ENCODE measurements at regions not wholly inside any gene's neighbourhood (a gene's known extent, or its start where the extent isn't known, plus 50 kb on each side); places are given as distances from the start of the nearest gene placed in this dataset.

DNA sequence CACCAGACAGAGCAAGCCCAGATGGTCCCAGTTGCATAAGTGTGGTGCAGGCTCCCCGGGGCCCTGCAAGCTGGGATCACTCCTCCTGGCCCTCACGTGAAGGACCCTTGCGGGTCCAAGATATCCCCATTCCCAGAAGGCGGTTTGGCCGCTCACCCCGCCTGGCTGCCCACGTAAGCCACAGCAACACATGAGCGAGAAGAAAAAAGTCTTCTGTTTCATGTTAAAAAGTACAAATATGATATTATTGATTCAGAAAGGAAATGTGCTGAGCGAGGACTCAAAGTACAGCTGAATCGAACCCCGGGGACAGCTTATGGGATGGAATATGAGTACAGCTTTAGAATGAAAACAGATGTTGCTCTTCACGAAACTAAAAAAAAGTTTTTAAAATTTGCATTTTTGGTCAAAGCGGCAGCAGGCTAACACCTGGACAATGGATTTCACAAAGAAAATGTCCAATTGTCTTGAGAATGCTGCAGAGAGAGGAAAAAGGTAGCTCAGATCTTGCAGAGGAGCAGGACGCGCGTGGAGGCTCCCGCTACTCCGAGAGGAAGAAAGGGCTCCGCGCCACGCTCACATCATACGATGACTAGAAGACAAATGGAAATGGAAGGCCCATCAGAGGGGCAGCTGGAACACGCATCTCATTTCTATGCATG is 427.6 kb downstream of the IRX1 start:
- DNase-seq, result no peak

DNA sequence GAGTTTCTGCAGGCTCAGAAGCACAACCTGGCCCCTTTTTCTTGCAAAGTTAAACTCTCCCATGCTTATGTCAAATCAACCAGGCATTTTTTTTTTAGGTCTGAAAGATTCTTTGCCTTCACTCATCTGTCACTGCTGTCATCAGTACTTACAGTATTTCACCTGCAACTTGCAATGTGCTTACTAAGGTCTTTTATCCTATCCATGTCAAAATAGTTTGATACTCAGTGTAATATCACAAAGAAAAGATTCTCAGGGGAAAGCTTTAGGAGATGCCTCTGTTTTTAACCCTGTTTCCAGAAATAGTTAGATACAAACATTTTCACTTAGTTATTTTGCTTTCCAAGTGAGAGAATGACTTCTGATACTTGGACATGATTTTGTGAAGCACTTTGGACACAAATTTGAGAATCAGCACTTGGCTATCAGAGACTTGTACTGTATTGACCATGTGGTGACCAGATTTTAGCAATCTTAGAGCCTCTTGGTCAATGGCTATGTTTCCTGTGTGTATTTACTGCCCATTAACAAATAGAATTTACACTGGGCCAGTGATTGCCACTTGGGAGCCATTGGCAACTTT is 428.2 kb downstream of the IRX1 start:
- DNase-seq, result no peak

DNA sequence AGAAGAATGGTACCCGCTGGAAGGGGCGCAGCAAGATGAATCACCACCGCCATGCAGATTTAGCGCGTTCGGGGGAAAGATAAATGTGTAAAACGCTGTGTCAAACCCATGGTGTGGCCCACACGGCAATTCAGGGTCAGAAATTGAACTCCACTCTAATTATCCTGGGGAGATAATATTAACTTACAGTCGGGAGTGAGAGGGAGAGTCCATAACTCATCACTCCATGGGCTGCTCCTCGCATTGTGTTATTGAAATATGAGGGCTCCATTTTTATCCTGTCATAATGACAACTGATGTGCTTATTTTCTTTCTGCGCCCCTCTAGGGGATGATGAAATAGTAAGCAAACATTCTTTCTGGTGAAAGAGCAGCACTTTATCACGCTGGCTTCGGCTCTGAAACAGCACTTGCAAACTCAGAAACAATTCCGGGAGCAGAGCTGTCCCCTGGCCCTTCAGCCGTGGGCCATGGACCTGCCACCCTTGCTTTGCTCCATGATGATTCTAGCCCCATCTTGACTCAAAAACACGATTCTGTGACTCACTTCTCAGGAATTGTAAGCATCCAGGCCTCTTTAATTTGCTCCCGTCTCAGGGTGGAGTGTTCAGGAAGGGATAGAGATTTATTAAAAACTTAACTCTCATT is 431.6 kb downstream of the IRX1 start:
- peak; percentile 27 for DNase-seq

DNA sequence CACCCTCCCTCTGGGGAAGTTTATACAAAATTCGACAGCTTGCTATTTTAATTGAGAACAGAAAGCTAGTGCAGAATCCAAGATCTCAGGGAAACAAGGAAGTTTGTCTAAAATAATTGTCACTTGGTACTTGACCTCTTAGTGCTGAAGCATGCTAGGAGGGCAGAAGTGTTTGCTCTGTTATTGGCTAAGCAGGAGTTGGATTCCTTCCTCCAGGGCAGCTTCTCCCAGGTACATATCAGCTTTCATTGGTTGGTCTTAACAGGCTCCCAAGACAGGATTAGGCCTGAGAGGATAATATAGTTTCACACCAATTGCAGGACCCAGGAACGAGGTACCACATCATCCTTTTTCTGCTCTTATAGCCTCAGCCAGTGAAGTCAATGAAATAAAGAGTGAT is 432.8 kb downstream of the IRX1 start:
- DNase-seq, result no peak

DNA sequence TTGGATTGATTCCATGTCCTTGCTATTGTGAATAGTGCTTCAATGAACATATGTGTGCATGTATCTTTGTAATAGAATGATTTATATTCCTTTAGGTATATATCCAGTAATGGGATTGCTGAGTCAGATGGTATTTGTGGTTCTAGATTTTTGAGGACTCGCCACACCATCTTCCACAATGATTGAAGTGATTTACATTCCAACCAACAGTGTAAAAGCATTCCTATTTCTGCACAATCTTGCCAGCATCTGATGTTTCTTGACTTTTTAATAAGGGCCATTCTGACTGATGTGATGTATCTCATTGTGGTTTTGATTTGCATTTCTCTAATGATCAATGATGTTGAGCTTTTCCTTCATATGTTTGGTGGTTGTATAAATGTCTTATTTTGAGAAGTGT is 437.9 kb downstream of the IRX1 start:
- DNase-seq, result peak; percentile 33

DNA sequence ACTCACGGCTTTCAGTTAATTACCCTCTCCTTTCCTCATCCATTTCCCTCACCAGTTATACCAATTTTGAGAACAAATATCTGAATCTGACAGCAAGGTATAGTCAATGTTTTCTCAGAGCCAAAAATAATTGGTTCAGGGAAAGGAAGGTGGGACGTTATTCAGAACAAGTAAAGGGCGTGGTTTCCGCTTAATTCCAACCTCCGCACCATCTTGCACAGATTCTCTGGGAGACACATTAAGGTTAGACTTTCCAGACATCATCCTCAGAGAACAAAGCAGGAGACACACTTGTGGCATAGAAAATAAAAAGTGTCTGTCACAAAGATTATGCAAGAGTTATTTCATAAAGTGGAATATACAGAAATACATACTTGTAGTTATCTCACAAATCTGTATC is 441.2 kb downstream of the IRX1 start:
- DNase-seq, result no peak

DNA sequence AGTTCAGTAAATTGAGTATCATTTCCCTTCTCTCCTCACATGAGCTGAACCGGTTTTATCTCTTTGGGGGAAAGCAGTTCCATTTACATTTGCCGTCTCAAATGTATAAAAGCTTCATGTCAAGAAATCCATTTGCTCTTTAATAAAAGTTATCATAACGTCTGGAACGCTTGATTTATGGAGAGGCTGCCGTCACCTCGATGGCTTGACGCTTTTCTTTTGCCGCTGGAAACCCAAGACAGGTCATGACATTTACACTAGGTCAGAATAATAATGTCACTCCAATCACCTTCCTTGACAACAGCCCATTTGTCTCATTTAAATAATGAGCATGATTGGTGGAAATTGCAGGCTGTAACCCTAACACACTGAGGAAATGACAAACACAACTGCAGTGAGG is 443.4 kb downstream of the IRX1 start:
- DNase-seq, result no peak

DNA sequence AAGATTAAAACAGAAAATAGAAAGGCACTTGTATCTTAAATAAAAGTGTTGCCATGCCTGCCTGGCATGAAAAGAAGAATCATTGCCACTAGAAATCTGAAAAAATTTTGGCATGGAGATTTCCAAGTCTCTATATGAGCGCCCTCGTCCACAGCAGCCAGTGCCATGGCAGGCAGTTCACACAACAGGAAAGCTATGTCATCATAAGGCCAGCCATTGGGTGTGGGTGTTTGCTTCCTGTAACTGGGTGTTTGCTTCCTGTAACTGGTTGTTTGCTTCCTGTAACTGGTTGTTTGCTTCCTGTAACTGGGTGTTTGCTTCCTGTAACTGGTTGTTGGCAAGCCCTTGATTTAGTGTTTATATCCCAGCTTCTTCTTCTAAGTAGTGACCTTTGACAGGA is 446.7 kb downstream of the IRX1 start:
- DNase-seq, result no peak

DNA sequence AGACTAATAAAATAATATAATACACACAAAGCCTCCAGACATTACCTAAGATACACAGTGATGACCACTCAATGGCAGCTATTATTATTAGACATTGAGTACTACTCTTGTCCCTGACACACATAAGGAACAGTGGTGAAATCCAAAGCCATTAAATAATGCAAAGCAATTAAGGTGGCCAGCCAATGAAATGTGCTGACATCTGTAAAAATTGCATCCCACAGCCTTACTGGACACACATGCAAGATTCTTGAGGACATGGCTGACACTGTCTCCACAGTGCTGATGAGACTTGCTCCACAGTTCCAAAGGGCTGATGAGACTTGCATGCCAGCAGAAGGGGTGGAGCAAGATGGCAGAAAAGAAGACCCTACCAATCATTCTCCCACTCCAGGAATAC is 447.5 kb downstream of the IRX1 start:
- DNase-seq, result no peak

DNA sequence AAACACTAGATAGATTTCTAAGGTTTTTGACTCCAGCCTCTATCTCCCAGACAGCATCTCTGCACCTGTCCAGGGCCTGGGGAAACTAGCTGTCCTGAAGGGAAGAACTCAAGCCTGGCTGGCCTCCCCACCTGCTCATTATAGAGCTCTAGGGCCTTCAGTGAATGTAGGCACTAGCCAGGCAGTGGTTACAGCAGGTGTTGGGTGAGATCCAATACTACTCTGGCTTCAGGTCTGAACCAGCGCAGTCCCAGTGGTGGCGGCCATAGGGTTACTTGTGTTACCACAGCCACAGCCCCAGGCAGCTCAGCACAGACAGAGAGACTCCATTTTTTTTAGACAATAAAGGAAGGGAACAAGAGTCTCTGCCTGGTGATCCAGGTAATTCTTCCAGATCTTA is 449.2 kb downstream of the IRX1 start:
- DNase-seq, result no peak

DNA sequence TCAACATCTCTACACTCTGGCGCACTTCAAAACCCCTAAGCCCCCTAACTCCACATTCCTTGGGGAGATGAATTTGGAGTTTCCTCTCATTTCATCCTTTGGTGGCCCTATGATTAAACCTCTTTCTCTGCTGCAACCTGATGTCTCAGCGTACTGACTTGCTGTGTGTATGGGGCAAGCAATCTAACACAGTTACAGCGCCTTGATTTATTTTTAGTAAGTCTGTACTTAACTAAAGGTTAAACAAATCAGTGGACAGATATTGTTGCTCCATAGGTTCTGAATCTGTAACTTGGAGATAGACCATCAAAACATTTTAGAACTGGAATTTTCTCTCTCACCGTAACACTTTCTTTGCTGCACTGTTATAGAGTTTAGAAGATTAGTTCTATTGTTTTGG is 452.8 kb downstream of the IRX1 start:
- DNase-seq, result no peak

DNA sequence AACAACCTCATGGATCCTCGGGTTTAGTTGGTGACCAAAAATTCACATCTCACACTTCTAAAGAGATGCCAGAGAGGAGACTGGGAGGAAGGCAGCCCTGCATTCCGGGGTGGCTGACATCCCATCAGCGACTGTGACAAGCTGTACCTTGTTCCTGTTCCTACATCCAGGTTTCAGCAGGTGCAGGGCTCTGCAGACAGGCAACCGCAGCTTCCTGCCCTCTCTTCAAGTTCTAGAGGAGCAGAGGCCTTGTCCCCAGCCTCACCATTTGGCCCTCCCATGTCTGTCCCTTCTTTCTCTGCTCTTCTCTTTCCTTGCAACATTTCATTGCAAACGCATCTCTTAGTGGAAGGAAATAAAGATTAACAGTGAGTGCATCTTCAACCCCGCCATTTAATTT is 454.6 kb downstream of the IRX1 start:
- no peak for DNase-seq

DNA sequence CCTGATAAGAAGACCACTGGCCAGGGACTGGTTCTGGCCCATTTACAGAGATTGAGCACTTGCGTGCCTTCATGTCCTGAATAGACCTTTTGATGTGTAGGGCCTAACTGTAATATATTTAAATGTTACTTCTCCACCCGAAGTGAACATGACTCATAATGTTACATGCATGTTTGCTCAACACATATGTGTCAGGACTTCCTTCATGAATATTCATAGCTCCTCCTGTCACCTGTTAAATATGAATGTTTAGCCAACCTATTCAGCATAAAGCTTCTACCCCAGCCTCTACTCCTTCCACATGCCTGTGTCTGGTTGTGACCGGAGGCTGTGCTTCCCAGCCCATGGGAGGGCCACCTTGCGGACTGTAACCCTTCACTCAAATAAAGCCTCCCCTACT is 457.5 kb downstream of the IRX1 start:
- DNase-seq, result no peak

DNA sequence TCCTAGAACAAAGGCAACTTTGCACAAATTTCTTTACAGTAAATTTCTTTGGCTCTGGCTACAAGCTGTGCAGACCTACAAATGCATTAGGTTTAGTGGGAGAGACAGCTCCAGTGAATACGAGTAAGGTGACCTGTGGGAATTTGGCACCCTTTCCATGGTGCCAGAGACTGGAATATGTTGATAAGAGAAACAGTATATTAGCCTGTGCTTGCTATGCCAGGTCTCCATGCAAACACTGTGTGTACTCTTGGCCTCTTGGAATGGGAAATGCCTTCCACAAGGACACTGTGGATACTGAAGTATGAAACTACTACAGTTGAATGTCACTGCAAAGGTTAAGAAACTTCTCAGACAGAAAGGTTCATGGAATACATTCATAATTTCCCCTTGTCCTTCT is 458.5 kb downstream of the IRX1 start:
- DNase-seq, result no peak

DNA sequence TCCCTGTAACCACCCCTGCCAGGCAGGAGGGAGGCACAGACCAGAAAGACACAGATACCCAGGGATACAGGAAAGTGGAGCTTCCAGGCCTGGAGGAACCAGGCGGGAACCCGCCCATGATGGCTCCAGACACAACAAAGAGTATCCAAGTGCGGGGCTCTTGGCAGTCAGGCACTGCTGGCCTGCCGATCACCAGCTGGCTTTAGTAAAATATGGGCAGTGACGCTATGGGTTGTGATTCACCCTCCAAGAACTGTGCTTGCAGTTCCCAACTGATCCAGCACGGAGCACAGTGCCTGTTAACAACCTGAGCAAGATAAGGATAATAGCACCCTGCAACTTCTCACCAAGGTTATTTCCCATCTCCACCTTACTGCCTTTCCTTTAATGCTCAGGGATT is 463.3 kb downstream of the IRX1 start:
- peak; percentile 25 for DNase-seq

DNA sequence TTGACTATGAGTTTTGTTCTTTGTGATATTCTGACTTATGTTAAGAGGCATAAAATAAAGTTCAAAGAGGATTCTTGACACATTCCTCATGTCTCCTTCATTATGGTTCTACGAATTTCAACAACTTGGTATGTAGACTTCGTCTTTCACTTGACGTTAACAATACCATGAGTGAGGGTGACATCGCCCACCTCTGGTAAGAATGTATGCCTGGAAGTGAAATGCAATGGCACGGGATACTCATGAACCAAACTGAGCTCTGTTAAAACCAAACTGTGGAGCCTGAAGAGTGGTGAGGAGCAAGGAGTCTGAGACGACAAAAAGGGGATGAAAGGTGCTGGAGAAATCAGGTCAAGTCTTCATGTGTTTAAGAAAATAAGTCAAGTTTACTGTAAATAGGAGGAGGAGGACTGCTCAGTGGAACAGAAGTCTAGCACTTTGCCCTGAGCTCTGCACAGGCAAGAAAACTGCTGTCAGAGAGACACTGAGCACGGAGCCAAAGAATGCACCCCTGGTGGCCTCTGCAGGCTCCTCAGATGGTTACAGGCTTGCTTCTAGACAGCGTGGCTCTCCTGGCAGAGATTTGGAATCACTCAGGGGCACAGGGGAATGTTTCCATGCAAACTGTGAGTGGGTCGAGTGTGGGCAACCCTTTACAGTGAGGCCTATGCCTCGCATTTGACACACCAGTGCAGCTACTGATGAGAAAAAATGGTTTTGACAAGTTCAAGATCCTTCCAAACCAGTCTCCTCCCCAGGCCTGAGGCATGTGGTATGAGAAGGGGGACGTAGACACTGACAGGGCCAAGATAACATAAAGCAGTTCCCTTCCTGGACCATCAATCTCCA is 470.1 kb downstream of the IRX1 start:
- no peak for DNase-seq

DNA sequence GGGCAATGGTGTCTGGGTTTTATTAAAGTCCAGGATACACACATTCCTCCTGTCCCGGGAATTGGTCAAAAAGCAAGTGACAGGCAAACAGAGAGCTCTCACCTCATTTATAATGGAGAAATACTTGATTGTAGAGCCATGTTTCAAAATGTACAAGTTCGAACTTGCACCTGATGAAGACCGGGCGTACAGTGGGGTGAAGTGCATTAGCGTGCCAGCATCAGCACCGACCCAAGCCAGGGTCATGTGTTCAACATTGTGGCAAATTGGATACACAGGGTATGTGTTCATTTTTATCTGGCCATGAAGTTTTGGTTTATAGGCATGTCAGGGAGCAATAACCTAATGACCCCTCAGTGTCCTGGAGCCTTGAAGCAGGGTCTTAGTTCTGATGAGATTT is 472.5 kb downstream of the IRX1 start:
- no peak for DNase-seq

DNA sequence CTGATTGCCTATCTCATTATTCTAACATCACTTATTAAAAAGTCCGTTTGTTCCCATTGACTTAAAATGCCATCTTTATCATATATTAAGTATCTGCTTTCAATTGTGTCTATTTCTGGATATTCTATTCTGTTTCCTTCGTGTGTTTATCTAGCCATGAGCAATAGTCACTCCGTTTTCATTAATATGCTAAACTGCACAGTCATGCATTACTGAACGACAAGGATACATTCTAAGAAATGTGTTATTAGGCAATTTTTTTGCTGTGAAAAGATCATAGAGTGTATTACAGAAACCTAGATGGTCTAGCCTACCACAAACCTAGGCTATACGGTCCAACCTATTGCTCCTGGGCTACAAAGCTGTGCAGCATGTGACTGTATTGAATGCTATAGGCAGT is 482.9 kb downstream of the IRX1 start:
- DNase-seq, result no peak

DNA sequence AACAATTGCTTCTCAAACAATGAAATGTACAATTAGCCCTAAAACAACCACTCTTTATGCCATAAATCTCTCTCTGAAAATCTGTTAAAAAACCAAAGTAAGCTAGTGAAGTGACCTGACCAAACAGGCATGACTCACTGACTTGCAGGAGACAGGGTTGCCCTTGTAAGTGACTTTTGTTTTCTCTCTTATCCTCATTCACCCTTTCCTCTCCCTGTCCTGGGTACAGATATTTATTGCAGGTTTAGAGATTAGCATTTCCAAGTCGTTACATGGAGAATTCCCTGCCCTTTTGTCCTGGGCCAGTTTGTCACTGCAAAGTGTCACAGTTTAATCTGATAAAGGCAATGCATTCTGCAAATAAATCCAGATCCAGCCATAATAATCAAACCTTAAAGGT is 484.2 kb downstream of the IRX1 start:
- DNase-seq, result peak; percentile 10

DNA sequence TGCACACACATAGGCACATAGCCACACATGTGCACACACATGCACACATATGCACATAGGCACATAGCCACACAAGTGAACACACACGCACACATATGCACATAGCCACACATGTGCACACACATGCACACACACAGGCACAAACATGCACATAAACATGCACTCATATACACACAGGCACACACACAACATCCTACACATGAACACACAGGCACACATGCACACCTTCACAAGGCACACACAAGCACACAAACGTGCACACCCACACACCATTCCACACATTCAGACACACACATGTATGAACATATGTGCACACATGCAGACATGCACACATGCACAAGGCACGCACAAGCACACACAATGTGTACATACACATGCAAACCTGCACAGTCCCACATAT is 484.7 kb downstream of the IRX1 start:
- DNase-seq, result no peak

DNA sequence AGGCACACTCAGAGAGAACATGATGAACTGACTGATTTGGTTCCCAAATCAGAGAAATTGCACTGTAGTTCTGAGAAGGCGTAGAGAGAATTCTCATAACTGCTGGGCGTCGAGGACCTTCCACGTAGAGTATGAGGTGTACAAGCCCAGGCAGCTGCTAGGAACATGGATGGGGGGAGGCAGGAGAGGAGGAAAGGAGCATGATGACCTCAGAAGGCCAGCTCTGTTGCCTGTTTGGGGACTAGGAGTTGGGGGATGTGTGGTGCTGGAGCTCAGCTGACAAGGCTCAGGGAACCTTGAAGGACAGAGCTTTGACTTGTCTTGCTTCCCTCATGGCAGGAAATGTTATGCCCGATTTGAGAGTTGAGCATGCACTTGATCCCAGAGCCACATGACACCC is 485.4 kb downstream of the IRX1 start:
- DNase-seq, result no peak

DNA sequence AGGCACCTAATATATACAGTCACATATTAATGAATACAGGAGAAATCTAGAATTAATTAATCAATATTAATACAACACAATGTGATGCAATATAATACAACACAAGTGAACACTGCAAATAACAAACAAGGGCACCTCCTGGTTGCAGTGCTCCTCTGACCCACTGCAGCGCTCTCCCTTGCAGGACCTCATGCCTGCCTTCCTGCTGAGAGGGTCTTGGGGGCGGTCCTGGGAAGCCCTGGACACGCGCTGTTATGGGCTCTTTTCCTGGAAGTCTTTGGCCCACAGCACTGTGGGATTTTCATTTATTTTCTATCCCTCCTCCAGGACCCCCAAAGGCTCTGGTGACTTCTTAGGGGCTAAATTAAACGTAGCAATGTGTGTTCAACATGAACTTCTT is 485.8 kb downstream of the IRX1 start:
- no peak for DNase-seq

DNA sequence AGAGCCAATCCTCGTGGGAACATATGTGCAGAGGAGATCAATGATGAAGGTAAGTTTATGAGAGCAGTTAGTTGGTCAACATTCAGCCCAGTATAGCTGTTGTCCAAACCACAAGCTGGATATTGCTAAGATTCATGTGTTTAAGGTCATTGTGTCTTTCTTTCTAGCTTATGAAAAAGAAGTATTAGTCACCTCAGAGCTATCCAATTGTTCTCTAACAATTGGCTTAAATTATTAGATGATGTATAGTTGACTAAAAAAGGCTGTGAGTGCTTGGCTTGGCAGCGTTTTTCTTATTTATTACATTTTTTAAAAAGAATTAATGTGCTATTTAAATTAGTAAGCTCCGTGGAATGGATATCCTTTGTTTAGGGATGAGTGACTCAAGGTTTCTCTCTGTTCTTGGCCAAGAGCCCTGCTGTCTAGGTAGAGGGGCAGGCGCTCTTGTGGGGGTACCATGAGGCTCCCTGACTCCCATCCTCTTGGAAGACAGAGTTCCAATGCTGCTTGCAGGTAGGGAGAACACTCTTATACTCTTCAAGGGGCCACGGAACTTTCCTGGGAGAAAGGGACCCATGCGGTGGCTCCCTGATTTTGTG is 487.4 kb downstream of the IRX1 start:
- DNase-seq, result peak; percentile 90

Measured in fibroblast of upper back skin (primary cell).